Astrocyte of the cerebellum (primary cell): ENCODE measurements at regions not wholly inside any gene's neighbourhood (a gene's known extent, or its start where the extent isn't known, plus 50 kb on each side); places are given as distances from the start of the nearest gene placed in this dataset.

Experiments
- DNase-seq: peaks from one replicate; pipeline ENCODE4 v3.0.0-alpha.2; 2011; ENCODE audit warnings: low read depth
- H3K4me3 ChIP-seq: 2 replicates; pipeline ENCODE4 v1.5.1; 2011; ENCODE audit warnings: mild to moderate bottlenecking, low read depth, low read length, moderate library complexity
- in situ Hi-C: cut with HindIII; loops from 2 replicates; pipeline ENCODE4 v1.10.0; 2017; ENCODE audit warnings: low sequenced_read_pairs
- TF ChIP-seq, protein P1 (sequence below): IDR thresholded peaks from 2 replicates; pipeline ENCODE4 v1.5.1; 2012; ENCODE audit warnings: low read length, low read depth, moderate library complexity, mild to moderate bottlenecking; ENCODE audit errors: missing control alignments

GRCh38 chr4:170875868-170876267 lies 786.1 kb upstream of the AADAT start:
- TF ChIP-seq, protein P1, sequence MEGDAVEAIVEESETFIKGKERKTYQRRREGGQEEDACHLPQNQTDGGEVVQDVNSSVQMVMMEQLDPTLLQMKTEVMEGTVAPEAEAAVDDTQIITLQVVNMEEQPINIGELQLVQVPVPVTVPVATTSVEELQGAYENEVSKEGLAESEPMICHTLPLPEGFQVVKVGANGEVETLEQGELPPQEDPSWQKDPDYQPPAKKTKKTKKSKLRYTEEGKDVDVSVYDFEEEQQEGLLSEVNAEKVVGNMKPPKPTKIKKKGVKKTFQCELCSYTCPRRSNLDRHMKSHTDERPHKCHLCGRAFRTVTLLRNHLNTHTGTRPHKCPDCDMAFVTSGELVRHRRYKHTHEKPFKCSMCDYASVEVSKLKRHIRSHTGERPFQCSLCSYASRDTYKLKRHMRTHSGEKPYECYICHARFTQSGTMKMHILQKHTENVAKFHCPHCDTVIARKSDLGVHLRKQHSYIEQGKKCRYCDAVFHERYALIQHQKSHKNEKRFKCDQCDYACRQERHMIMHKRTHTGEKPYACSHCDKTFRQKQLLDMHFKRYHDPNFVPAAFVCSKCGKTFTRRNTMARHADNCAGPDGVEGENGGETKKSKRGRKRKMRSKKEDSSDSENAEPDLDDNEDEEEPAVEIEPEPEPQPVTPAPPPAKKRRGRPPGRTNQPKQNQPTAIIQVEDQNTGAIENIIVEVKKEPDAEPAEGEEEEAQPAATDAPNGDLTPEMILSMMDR: peak; percentile 36
- H3K4me3 ChIP-seq: no peak overlapping the region
- in situ Hi-C loops: no loop called here
- no peak for DNase-seq

GRCh38 chr4:170872794-170873193 lies 783.0 kb upstream of the AADAT start:
- no peak overlapping the region for H3K4me3 ChIP-seq
- TF ChIP-seq, protein P1: no peak
- no peak for DNase-seq
- in situ Hi-C loops: no loop called here

- TF ChIP-seq, protein P1: no peak
- no peak overlapping the region for H3K4me3 ChIP-seq
- no peak for DNase-seq
- in situ Hi-C loops: no loop called here
These were observed 778.4 kb upstream of the AADAT start for GRCh38 chr4:170868170-170868569.

GRCh38 chr4:170854097-170854496 lies 764.3 kb upstream of the AADAT start:
- H3K4me3 ChIP-seq: no peak overlapping the region
- TF ChIP-seq, protein P1: no peak
- DNase-seq: no peak
- in situ Hi-C loops: no loop called here

DNA sequence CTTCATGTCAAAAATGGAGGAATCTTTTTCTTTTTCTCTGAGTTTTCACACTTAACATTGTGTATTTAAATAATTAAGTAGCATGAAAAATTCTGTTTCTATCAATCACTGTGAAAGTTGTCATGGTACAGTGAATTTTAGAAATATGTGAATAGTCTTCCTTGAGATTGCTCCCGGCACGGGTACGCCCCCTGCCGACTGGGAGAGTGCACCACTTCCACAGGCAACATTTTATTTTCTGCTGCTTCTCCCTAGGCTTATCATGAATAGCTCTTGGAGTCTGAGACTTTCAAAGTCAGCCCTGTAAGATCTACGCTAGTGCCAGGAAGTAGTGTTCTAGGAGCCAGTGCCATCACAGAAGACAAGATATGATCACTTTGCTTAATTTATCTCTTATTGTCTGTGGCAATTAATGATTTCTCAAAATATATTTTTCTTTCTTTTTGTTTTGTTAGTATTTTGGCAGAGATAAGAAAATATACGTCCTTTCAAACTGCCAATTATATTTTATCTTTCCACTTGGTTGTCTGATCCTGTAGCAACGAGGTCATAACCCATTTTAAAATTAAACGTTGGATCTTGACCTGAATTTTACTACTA lies 763.8 kb upstream of the AADAT start:
- in situ Hi-C loops: no loop called here
- TF ChIP-seq, protein P1: peak; percentile 92
- H3K4me3 ChIP-seq: no peak overlapping the region
- DNase-seq: peak; percentile 19

GRCh38 chr4:170849969-170850368 lies 760.2 kb upstream of the AADAT start:
- in situ Hi-C loops: no loop called here
- DNase-seq: no peak
- TF ChIP-seq, protein P1: no peak
- H3K4me3 ChIP-seq: no peak overlapping the region
